ENCODE measurements at regions not wholly inside any gene's neighbourhood (a gene's known extent, or its start where the extent isn't known, plus 50 kb on each side); places are given as distances from the start of the nearest gene placed in this dataset.

DNA sequence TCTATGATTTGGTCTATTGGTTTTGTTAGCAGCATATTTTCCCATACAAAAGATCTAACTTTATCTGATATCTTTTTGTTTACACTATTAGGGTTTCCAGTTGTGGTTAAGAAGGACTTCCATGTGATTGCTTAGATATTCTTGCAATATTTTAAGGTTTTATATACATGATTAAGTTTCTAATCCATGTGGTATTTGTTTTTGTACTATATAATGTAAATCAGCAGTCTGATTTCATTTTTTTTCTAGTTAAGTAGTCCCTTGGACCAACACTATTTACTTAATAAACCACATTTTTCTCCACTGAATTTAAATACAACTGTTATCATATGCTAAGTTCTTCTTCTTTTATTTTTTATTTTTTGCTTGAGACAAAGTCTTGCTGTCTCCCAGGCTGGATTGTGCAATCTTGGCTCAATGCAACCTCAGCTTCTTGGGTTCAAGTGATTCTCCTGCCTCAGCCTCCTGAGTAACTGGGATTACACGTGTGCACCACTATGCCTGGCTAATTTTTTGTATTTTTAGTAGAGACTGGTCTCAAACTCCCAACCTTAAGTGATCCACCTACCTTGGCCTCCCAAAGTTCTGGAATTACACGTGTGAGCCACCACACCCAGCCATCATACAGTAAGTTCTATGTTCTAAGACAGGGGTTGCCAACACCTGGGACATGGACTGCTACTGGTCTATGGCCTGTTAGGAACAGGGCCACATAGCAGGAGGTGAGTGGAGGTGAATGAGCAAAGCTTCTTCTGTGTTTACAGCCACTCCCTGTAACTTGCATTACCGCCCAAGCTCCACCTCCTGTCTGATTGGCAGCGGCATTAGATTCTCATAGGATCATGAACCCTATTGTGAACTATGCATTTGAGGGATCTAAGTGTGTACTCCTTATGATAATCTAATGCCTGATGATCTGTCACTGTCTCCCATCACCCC, 58.5 kb upstream of the RAB27B start:
- TF ChIP-seq, protein P1, sequence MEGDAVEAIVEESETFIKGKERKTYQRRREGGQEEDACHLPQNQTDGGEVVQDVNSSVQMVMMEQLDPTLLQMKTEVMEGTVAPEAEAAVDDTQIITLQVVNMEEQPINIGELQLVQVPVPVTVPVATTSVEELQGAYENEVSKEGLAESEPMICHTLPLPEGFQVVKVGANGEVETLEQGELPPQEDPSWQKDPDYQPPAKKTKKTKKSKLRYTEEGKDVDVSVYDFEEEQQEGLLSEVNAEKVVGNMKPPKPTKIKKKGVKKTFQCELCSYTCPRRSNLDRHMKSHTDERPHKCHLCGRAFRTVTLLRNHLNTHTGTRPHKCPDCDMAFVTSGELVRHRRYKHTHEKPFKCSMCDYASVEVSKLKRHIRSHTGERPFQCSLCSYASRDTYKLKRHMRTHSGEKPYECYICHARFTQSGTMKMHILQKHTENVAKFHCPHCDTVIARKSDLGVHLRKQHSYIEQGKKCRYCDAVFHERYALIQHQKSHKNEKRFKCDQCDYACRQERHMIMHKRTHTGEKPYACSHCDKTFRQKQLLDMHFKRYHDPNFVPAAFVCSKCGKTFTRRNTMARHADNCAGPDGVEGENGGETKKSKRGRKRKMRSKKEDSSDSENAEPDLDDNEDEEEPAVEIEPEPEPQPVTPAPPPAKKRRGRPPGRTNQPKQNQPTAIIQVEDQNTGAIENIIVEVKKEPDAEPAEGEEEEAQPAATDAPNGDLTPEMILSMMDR (IDR thresholded peaks at IDR 0.05; ENCODE audit: low read length): no peak
- TF ChIP-seq EZH2 (IDR thresholded peaks at IDR 0.05; ENCODE audit: borderline replicate concordance, low read length): no peak
